Ramos (cell line): ENCODE measurements at regions not wholly inside any gene's neighbourhood (a gene's known extent, or its start where the extent isn't known, plus 50 kb on each side); places are given as distances from the start of the nearest gene placed in this dataset.

ENCODE experiments used
- in situ Hi-C: fragments of 300-500 bp; cut with MboI; formaldehyde crosslinking; loops from one replicate; pipeline ENCODE4 v1.14.3; 2022; ENCODE audit warnings: low sequenced_read_pairs; ENCODE audit not compliant: unreplicated experiment

DNA sequence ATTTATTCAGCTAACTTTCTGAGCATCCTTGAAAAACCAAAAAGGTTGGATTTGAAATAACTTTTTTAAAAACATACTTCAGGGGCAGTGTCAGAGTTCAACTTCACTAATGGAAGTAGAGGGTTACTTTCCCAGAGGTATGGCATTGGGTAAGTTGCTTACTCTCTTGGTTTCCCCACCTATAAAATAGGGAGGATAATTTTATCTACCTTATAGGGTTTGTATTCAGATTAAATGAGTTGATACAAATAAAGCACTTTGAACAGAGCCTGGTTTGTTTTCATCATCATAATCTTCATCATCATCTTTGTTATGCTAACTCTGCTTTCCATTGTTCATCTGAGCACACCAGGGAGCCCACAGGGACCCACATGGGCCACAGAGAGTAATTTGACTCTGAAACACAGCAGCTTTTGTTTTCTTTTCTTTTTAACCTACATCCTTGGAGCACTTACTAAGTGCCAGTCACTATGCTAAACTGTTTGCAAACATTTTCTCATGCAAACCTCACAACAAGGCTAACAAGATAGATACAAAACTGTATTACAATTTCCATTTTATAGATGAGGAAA is 179.1 kb upstream of the SLC24A2 start:
- in situ Hi-C loops: no loop called here

DNA sequence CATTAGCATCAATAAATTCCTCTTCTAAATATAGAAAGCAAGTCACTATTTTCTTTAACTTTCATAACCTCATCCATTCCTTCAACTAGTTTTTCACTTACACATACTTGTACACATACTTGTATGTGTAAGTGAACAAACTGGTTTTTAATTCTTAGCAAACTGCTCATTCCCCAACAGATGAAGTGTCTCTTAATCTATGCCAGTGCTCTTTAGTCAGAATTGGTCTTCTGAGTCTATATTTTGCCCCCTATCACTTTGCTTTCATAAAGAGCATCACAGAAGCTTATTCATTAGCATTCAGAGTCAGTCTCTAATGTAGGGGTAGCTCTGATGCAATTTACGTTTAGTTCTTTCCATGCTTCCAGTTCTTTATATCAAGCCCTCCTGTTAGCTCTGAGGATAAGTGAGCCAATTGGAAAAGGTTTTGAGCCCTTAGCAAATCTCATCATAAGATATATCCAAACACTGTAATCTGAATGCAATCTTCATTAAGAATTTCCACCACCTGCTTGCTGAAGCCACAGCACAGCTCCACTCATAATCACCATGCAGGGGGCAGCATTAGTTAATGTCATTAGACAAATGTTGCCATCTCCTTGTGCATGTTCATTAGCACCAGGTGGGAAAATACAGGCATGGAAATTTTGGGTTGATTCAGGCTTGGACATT is 178.5 kb upstream of the SLC24A2 start:
- in situ Hi-C loops: no loop called here

DNA sequence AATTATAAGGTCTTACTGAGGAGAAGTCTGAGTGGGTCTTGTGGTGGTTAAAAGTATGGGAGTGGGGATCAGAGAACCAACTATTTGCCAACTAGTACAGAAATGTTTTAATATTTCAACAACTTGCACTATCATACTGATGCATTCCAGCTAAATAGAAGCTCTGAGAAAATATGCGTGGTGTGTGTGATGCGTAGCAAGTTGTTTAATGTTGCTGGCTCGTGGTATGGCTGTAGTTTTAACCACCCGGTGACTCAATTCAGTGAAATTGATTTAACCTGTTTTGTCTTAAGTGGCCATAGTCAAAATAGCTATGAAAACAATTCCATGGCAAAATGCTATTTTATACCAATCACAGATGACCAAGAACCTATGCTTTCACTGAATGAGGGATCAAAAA is 176.5 kb upstream of the SLC24A2 start:
- in situ Hi-C loops: no loop called here

DNA sequence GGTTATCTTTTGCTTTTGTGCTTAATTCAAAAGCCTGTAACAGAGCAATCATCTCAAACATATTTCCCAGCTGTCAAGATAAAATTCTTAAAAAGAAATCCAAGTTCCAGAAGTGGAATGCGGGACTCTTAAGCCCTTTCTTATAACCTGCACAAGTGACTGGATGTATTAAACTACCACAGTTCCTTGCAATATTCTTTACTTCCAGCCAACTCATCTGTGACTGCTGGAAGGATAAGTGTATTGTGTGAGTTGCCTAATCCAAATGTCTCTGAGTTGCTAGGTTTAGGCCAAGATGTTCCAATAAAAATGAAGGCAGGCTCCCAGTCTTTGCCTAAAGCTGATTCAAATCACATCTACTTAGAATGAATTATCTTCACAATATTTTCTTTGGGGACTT is 159.2 kb upstream of the SLC24A2 start:
- in situ Hi-C loops: no loop called here

DNA sequence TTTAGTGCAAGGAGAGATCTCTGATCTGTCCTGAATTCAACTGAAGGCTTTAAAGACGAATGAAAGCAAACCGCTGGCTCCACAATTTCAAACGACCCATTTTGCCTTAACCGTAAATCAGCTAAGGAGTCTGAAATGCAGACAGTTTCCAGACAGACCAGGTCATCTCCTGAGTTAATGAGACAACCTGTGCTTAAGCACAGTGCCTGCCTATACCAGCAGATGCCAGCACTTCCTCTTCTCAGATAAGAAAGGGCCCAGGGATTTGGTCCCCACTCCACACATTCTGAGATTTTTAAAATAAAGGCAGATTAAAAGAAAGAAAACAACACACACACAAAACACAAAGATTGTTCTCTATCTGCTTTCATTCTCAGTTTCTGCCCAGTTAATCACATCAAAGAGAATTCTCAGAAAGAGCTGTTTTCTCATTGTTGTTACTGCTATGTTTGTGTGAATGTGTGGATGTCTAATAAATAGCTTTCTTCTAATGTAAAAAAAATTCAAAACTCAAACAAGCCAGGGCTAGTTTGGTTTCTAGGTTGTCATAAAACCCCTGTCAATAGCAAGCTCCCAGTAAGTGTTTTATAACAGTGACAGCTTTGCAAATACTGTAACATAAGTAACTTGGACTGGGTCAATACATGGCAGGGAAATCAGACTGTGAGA is 157.7 kb upstream of the SLC24A2 start:
- in situ Hi-C loops: no loop called here

DNA sequence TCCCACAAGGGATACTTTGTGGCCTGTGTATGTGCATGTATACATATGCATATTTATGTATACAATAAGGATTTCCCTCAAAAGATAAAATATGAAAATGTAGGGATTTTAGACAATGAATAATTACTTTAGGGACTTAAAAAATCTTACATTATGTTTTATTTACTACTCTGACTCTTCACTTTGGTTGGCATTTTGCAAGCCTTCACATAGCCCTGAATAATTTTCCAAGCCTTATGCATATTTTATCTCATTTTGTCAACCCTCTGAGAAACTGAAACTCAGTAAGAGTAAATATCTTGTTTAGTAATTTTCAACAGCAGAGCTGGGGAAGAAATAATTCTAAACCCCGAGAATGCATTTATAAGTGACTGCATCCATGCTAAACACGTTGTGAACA is 153.0 kb upstream of the SLC24A2 start:
- in situ Hi-C loops: no loop called here

DNA sequence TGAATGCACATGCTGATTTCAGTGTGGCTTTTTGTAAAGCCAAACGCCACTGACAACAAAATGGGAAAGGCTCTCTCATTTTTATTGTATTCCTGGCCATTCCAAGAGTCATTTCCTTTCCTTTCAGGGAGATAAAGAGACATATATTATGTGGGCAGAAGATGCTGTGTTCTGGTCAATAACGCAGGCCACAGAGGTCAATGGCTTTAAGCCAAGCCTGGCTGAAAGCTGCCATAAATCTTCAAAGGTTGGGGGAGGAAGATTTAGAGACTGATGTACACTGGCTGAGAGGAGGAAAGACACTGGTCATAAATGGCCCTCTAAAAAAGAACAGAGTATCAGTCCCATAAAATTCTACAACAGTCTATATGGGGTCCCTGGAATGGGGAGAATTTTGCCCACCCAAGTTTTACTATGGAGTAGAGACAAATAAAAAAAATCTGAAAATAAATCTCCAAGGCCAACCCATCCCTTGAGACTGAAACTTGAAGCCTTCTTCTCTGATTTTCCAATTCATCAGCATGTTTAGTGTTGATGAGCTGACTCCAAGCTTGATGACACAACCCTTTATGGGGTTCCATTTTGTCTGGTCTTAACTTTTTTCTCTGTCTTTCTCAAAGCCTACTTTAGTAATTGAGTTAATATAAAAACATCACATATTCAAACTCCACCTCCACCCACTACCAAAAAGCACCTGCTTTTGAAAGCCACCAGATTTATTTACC is 152.1 kb upstream of the SLC24A2 start:
- in situ Hi-C loops: no loop called here

DNA sequence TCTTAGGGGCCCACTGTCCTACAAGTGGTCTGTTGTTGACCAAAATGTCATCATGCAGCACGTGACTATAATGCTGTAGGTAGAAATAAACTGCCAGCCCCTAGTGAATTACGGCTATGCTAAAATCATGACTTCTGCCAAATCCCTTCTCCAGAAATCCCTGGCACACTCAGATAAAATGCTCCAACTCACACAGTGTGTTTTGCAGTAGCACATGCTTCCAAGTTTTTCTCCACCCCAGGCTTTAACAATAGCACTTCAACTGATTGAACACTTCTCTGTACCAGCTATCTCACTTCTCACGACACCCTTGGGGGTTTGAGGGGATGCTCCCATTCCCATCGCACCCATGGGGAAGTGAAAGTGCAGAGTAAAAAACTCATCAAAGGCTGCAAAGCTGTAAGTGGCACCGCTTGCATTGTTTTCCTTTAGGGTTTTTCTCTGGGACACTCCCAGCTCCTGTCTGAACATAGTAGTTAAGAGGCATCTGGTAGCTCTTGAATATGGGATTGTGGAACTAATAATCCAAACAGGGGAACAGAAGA is 151.0 kb upstream of the SLC24A2 start:
- in situ Hi-C loops: no loop called here

DNA sequence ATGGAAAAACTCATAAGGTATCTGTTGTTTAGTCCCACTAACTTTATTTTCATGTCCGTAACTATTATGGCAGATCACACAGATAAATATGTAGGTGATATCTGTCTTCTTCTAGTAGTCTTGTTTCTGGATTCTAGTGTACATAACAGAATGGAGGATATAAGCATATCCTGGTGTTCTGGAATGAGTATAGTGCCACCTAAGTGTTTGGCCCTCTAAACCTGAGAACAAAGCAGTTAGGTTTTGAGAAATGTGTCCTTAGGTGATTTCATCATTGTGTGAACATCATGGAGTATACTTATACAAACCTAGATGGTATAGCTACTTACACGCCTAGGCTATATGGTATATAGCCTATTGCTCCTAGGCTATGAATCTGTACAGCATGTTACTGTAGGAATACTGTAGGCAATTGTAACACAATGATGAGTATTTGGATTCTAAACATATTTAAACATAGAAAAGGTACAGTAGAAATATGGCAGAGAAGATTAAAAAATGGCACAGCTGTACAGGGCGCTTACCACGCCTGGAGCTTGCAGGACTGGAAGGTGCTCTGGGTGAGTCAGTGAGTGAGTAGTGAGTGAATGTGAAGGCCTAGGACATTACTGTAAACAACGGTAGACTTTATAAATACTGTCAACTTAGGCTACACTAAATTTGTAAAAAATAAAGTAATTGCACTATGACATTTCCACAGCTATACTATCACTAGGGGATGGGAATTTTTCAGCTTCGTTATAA is 150.3 kb upstream of the SLC24A2 start:
- in situ Hi-C loops: no loop called here

DNA sequence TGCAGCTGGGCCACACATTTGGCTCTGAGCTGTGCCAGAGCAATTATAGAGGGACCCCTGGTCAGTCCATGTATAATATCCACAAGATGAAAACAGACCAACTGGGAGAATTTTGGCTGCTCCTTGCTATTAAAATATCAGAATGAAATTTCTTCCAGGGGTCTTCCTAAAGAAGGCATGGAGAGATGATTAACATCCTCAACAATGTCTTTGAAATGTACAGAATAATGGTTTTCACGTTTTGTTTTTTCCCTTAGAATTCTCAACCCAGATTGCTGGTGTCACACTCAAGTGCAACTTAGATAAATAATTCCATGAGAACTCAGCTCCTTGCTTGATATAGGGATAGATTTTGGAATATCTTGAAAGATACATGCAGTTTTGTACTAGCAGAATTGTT is 148.3 kb upstream of the SLC24A2 start:
- in situ Hi-C loops: no loop called here

DNA sequence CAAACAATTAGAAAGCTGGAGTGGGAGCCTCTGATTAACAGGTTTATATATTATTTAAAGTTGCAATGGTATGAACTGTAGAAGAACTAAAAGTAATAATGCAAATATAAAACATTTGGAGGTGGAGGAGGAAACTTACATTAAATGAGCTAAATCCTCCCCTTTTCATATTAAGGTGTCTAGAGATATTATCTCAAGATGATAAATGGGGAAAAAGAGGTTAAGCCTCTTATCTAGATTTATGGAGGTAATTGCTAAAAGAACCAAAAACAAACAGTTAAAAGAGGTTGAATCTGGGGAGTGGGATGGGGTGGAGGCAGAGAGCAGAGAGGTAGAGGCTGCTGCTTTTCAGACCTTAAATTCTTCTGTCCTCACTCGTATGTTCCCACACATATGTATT is 147.8 kb upstream of the SLC24A2 start:
- in situ Hi-C loops: no loop called here

DNA sequence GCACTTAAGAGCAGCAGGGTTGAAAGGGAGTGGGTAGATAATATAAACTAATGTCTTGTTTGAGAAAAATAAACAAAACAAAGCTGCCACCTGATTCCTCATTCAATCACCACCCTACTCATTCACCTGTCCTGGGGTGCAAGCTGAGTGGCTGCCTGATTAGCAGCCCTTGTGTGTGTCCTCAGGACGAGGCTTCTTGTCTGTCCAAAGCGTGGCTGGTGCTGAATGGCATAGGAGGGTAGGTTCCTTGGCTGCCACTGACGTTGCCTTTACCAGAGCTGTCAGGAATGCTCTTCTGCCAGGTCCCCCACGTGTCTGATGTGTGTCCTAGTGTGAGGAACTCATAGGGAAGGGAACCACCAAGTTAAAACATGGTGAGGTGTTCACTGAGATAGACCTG is 146.6 kb upstream of the SLC24A2 start:
- in situ Hi-C loops: no loop called here

DNA sequence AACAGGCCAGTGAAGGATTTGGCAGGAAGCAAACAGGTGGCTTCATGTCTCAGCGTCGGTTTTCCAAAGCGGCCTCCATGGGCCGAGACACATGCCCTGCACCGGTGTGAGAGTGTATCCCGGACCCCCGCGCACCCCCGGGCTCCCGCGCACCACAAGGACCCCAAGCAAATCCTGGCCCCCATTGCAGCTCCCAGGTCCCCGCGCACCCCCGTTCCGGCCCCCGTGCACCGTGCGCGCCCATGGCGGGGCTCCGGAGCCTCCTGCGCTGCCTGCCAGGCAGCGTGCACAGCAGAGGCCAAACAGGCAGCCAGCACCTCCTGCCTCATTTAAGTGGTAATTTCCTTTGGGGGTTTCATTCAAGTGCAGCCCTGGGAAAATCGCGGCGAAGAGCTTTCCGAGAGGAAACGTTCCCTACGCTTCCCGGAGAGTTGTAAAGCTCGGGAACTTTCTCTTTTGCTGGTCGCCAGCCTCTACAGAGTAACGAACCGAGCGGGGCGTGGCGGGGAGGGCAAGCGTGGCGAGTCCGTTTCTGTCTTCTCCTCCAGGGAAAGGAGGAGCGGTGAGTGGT is 145.5 kb upstream of the SLC24A2 start:
- in situ Hi-C loops: no loop called here

DNA sequence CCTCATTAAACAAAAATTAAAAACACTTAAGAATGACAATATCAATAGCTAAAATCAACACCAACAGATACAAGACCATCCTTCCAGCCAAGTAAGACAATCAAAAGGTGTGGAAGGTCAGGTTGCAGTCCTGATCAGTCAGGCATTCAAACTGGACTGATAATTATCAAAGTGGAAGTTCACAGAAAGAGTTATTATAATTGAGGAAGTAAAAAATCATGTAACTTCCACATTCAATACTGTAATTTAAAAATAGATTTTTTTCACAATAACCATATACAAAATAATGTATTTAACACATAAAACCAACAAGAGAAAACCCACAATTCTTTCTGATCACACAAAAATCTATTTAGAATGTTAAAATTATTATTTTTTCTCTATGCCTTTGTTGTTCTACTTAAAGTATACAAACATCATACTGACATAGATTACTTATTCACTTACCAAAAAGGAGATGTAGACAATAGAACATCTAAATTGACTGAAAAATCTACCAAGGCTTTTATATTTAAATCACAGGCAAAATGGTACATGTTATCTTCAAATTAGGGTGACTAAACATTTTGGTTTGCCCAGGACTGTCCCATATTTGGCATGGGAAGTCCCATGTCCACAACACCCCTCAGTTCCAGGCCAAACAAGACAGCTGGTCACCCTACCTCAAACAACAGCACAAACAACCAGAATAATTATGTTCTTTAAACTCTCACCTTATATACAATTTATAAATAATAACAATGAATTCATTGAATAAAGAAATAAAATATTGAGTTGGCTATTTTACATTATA is 142.5 kb upstream of the SLC24A2 start:
- in situ Hi-C loops: no loop called here

DNA sequence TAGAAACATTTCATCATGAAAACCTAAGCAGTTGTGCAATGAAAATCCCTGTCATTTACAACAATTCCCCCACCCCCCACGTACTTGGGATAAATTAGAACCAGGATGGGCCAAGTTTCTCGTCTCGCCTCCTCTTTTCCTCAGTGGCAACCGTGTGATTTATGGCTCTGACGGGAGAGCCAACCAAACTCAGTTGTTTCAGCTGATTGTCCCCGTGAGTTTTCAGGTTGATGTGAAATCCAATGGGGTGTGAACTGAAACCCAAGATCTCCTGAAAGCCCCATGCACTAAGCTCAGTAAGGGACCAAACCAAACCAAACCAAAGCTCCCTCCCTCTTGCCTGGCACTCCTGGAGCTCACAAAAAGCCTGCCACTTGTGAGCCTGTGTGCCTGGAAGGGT is 138.7 kb upstream of the SLC24A2 start:
- in situ Hi-C loops: loop anchor here (10.0 kb wide), 2 partner anchors 1017 to 1187 kb away; no protein-coding TSS in a partner anchor

DNA sequence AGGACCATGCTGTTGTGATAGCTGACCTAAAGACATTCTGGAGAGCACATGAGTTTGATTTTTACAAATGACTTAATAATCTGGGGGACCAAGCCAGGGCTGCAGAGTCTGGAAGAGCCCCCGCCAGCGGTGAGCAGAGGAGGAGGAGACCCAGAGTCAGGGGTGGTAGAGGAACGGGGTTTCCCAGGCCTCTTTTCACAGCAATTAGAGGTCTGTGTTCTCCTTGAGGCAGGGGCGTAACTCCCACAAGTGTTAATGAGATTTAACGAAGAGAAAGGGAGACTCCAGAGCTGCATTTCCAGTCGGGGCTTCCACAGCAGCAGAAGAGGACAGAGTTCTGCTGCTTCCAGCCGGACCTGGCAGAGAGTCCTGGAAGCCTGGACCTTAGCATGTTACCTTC is 137.9 kb upstream of the SLC24A2 start:
- in situ Hi-C loops: loop anchor here (10.0 kb wide), 2 partner anchors 1018 to 1188 kb away; no protein-coding TSS in a partner anchor

DNA sequence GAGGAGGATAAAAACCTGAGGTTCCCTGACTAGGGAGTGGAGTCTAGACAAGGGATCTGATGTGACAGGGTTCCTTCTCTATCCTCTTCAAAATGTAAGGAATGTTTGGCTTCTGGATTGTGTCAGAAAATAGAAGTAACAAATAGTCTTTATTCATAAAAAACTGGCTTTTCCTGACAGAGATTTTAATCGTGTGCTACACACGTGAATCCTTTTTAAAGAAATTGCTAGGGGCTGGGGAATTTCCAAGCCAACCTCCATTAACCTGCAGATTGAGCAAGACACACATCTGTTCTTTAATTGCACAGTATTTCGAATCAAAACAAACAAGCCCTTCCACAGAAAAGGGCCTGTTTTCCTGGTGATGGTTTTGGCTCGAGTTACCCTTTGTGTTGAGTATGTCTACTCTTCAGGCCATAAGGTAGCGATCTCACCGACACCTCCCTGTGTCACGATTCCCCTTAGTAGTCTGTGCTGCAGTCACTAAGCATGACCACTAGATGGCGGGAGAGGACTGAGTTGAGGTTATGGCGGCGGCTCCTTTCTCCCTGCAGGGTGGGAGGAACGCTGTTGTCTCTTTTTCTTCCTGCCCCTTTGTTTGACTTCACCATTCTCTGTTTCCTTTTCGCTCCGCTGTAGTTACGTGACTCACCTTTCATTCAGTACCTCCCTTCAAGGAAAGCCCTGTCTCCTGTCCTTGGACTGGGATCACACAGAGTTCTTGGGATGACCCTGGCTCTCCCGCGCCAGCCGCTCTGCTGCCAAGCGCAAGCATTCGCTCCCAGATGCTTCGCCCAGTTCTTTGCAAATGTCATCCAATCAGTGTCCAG is 137.1 kb upstream of the SLC24A2 start:
- in situ Hi-C loops: loop anchor here (10.0 kb wide), 2 partner anchors 1019 to 1189 kb away; no protein-coding TSS in a partner anchor

DNA sequence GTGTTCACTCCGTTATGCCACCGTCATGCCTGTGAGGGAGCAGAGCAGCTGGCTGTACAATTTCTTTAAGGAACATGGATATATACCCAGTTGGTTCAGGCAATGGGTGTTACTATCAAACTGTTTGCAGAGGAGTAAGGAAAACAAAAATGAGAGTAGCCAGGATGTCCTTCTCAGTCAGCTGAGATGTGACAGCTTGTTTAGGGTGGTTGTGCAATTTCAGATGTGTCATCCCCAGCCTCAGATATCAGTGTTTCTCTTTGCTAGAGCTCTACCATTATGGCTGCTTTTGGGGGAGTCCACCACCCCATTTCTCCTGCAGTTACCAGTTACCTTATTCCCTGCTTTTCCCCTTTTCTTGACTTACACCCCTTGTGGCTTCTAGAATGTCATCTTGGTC is 135.2 kb upstream of the SLC24A2 start:
- in situ Hi-C loops: loop anchor here (10.0 kb wide), 2 partner anchors 1021 to 1191 kb away; no protein-coding TSS in a partner anchor
